GM23338 (cell line): ENCODE measurements at regions not wholly inside any gene's neighbourhood (a gene's known extent, or its start where the extent isn't known, plus 50 kb on each side); places are given as distances from the start of the nearest gene placed in this dataset.

Experiments used
- ATAC-seq: fragments of 200-7000 bp; cut with Tn5 transposase; 3 replicates; pipeline ENCODE4 v1.9.1; 2020
- DNase-seq: peaks from one replicate; pipeline ENCODE4 v3.0.0-alpha.2; 2015; ENCODE audit warnings: low spot score
- H2AFZ ChIP-seq: fragments of 200-600 bp; sonication (generic); 2 replicates; pipeline ENCODE4 v1.8.0; 2016; ENCODE audit warnings: antibody characterized with exemption, mild to moderate bottlenecking, moderate library complexity
- H3F3A ChIP-seq: fragments of 200-600 bp; sonication (generic); replicated peaks from 2 replicates; pipeline ENCODE4 v1.8.0; 2017; ENCODE audit warnings: antibody characterized with exemption, mixed run types, low read depth
- H3K27ac ChIP-seq: fragments of 200-600 bp; sonication (generic); 2 replicates; pipeline ENCODE4 v1.6.1; 2016; ENCODE audit warnings: low read depth
- H3K27me3 ChIP-seq: fragments of 200-600 bp; sonication (generic); 2 replicates; pipeline ENCODE4 v1.8.0; 2016; ENCODE audit warnings: mild to moderate bottlenecking, mixed run types, moderate library complexity; ENCODE audit not compliant: insufficient read depth
- H3K36me3 ChIP-seq: fragments of 200-600 bp; sonication (generic); 2 replicates; pipeline ENCODE4 v1.8.0; 2016; ENCODE audit warnings: mild to moderate bottlenecking; ENCODE audit not compliant: insufficient read depth
- H3K4me1 ChIP-seq: fragments of 200-600 bp; sonication (generic); 2 replicates; pipeline ENCODE4 v1.8.0; 2016; ENCODE audit warnings: mild to moderate bottlenecking, moderate library complexity; ENCODE audit not compliant: insufficient read depth
- H3K4me2 ChIP-seq: fragments of 200-600 bp; sonication (generic); 2 replicates; pipeline ENCODE4 v1.7.1; 2017; ENCODE audit warnings: mixed run types
- H3K4me3 ChIP-seq: fragments of 200-600 bp; sonication (generic); 2 replicates; pipeline ENCODE4 v1.6.1; 2016; ENCODE audit warnings: mixed run types
- H3K79me2 ChIP-seq: fragments of 200-600 bp; sonication (generic); replicated peaks from 2 replicates; pipeline ENCODE4 v1.8.0; 2017; ENCODE audit warnings: mild to moderate bottlenecking; ENCODE audit not compliant: insufficient read depth
- H3K9me2 ChIP-seq: fragments of 200-600 bp; sonication (generic); 2 replicates; pipeline ENCODE4 v1.8.0; 2017; ENCODE audit not compliant: insufficient read depth
- H4K20me1 ChIP-seq: fragments of 200-600 bp; sonication (generic); replicated peaks from 2 replicates; pipeline ENCODE4 v1.8.0; 2017; ENCODE audit warnings: mild to moderate bottlenecking; ENCODE audit not compliant: insufficient read depth
- H3K27ac Mint-ChIP-seq: 2 replicates; pipeline ENCODE4 v1.8.0; 2020; ENCODE audit warnings: inconsistent platforms, mild to moderate bottlenecking, moderate library complexity, mixed read lengths
- H3K27me3 Mint-ChIP-seq: 3 replicates; pipeline ENCODE4 v1.8.0; 2022; ENCODE audit warnings: low read depth, mild to moderate bottlenecking, moderate library complexity, mixed read lengths, inconsistent platforms; ENCODE audit not compliant: insufficient read depth, poor library complexity
- H3K36me3 Mint-ChIP-seq: 3 replicates; pipeline ENCODE4 v1.8.0; 2021; ENCODE audit warnings: low read depth, mild to moderate bottlenecking, inconsistent platforms, moderate library complexity, mixed read lengths
- H3K4me1 Mint-ChIP-seq: 3 replicates; pipeline ENCODE4 v1.8.0; 2020; ENCODE audit warnings: mild to moderate bottlenecking, inconsistent platforms, mixed read lengths
- H3K4me3 Mint-ChIP-seq: 3 replicates; pipeline ENCODE4 v1.8.0; 2021; ENCODE audit warnings: moderate library complexity, mild to moderate bottlenecking, inconsistent platforms, mixed read lengths
- H3K9me3 Mint-ChIP-seq: 3 replicates; pipeline ENCODE4 v1.8.0; 2020; ENCODE audit warnings: moderate library complexity, mild to moderate bottlenecking, inconsistent platforms, mixed read lengths
- EZH2phosphoT487 ChIP-seq: fragments of 200-600 bp; sonication (generic); IDR thresholded peaks from one replicate; pipeline ENCODE4 v1.8.1; 2018; ENCODE audit warnings: antibody characterized with exemption; ENCODE audit not compliant: unreplicated experiment
- NANOG ChIP-seq: IDR thresholded peaks from 2 replicates; pipeline ENCODE4 v1.6.1; 2016; ENCODE audit warnings: antibody characterized with exemption, borderline replicate concordance
- STAT1 ChIP-seq: IDR thresholded peaks from one replicate; pipeline ENCODE4 v1.6.1; 2016; ENCODE audit warnings: antibody characterized with exemption; ENCODE audit not compliant: unreplicated experiment
- ZNF331 ChIP-seq: fragments of 250-450 bp; sonication (Bioruptor Pico); IDR thresholded peaks from 2 replicates; pipeline ENCODE4 v1.5.0; 2020; ENCODE audit warnings: low read depth, mild to moderate bottlenecking, moderate library complexity
- TF ChIP-seq, protein P1 (sequence below), 2 experiments: fragments of 200-600 bp in 1 of 2; sonication (generic) in 1 of 2; conservative IDR thresholded peaks; 2 replicates each; pipeline versions ENCODE4 v1.5.1 to v1.6.1; 2016 to 2017; ENCODE audit warnings: antibody characterized with exemption in 2 of 2, low read depth in 2 of 2, mild to moderate bottlenecking in 2 of 2, moderate library complexity in 1 of 2
- TF ChIP-seq, protein P2 (sequence below): IDR thresholded peaks from one replicate; pipeline ENCODE4 v1.6.1; 2018; ENCODE audit warnings: antibody characterized with exemption; ENCODE audit not compliant: unreplicated experiment

DNA sequence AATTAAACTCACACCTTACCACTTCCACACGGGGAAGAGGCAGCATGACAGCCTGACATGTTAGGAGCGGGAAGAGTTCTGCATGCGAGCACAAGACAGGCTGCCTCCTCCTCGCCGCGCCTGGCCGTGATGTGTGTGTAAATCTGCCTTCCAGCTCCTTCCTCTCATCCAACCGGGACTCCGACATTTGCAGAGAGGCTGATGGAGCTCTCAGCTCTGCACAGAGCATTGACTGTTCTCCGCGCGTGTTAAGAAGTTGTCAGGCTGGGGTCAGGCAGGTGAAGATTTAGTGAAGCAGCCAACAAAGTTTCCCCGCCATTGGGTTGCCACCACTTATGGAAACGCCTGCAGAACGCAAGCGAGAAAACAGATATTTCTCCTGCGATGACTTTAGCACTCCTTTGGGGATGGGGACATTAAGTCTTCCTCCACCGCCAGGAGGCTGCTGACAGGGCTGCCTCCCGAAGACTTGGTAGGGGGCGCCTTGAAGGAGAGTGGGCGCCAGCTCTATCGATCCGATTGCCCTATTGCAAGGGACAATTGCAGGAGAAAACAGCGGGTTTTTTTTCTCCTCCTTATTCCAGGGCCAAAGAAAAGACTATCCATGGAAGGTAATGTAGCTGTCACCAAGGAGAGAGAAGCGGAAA lies 213.9 kb upstream of the TSHZ3 start:
- Histone ChIP-seq H3K9me2 (peaks cover 11% of the 10 kb centered on the region; the same call in 1 of the 2 replicates), H3K27me3 (no peaks in the 10 kb centered on the region), H4K20me1 (no peaks in the 10 kb centered on the region), H3K79me2 (no peaks in the 10 kb centered on the region), H3F3A (no peaks in the 10 kb centered on the region), H3K36me3 (no peaks in the 10 kb centered on the region; the same call in 1 of the 2 replicates), H2AFZ (peak overlapping the region; percentile 74; the same call in 1 of the 2 replicates), H3K4me1 (no peaks in the 10 kb centered on the region), H3K4me3 (no peak overlapping the region), H3K27ac (no peak overlapping the region), H3K4me2 (no peak overlapping the region)
- Mint-ChIP-seq H3K4me3 (no peak overlapping the region), H3K4me1 (peaks cover 4% of the 10 kb centered on the region), H3K27ac (no peak overlapping the region), H3K9me3 (peaks cover 25% of the 10 kb centered on the region), H3K36me3 (peaks cover 6% of the 10 kb centered on the region), H3K27me3 (peaks cover 3% of the 10 kb centered on the region)
- DNase-seq (peak; percentile 44), ATAC-seq (peak; percentile 35; the same call in 1 of the 3 replicates)
- TF ChIP-seq EZH2phosphoT487 = no peak
- TF ChIP-seq ZNF331 (CRISPR knock-in tag) = no peak
- TF ChIP-seq, protein P1, sequence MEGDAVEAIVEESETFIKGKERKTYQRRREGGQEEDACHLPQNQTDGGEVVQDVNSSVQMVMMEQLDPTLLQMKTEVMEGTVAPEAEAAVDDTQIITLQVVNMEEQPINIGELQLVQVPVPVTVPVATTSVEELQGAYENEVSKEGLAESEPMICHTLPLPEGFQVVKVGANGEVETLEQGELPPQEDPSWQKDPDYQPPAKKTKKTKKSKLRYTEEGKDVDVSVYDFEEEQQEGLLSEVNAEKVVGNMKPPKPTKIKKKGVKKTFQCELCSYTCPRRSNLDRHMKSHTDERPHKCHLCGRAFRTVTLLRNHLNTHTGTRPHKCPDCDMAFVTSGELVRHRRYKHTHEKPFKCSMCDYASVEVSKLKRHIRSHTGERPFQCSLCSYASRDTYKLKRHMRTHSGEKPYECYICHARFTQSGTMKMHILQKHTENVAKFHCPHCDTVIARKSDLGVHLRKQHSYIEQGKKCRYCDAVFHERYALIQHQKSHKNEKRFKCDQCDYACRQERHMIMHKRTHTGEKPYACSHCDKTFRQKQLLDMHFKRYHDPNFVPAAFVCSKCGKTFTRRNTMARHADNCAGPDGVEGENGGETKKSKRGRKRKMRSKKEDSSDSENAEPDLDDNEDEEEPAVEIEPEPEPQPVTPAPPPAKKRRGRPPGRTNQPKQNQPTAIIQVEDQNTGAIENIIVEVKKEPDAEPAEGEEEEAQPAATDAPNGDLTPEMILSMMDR (conservative IDR thresholded peaks at IDR 0.05; ENCODE audit: low read depth in 2 of 2) = peak; percentile 35 to 49

DNA sequence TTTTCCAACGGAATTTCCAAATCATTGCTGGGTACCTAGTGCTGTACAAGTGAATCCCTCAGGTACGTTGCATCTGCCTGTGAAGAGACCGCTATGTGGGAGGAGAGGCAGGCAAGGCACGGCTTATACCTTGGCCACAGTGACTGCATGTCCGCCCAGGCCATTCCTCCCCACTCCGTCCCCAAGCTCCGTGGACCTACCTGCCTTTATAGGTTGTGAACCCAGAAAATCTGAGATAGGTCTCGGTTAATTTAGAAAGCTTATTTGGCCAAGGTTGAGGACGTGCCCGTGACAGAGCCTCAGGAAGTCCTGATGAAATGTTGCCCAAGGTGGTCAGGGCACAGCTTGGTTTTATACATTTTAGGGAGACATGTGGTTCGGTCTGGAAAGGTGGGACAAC lies 218.5 kb upstream of the TSHZ3 start:
- no peak overlapping the region; the same call in 1 of the 2 replicates for H3K27ac Mint-ChIP-seq
- DNase-seq (no peak), ATAC-seq (no peak)
- no peaks in the 10 kb centered on the region for H3K4me1 ChIP-seq
- H3F3A ChIP-seq = no peaks in the 10 kb centered on the region
- no peak overlapping the region for H3K4me3 ChIP-seq
- H3K79me2 ChIP-seq = no peaks in the 10 kb centered on the region
- no peaks in the 10 kb centered on the region for H4K20me1 ChIP-seq
- H3K27me3 Mint-ChIP-seq = peaks cover 3% of the 10 kb centered on the region
- H3K36me3 Mint-ChIP-seq = no peaks in the 10 kb centered on the region
- peak overlapping the region; percentile 32 for H2AFZ ChIP-seq
- H3K27ac ChIP-seq = no peak overlapping the region
- H3K4me3 Mint-ChIP-seq = no peak overlapping the region
- H3K9me3 Mint-ChIP-seq = peaks cover 3% of the 10 kb centered on the region; the same call in 1 of the 3 replicates
- no peaks in the 10 kb centered on the region for H3K36me3 ChIP-seq
- no peaks in the 10 kb centered on the region for H3K27me3 ChIP-seq
- peaks cover 11% of the 10 kb centered on the region; the same call in 1 of the 2 replicates for H3K9me2 ChIP-seq
- peaks cover 5% of the 10 kb centered on the region; the same call in 2 of the 3 replicates for H3K4me1 Mint-ChIP-seq
- no peak overlapping the region for H3K4me2 ChIP-seq
- TF ChIP-seq STAT1 (no peak), NANOG (no peak), EZH2phosphoT487 (no peak), ZNF331 (CRISPR knock-in tag) (no peak)
- TF ChIP-seq, protein P2, sequence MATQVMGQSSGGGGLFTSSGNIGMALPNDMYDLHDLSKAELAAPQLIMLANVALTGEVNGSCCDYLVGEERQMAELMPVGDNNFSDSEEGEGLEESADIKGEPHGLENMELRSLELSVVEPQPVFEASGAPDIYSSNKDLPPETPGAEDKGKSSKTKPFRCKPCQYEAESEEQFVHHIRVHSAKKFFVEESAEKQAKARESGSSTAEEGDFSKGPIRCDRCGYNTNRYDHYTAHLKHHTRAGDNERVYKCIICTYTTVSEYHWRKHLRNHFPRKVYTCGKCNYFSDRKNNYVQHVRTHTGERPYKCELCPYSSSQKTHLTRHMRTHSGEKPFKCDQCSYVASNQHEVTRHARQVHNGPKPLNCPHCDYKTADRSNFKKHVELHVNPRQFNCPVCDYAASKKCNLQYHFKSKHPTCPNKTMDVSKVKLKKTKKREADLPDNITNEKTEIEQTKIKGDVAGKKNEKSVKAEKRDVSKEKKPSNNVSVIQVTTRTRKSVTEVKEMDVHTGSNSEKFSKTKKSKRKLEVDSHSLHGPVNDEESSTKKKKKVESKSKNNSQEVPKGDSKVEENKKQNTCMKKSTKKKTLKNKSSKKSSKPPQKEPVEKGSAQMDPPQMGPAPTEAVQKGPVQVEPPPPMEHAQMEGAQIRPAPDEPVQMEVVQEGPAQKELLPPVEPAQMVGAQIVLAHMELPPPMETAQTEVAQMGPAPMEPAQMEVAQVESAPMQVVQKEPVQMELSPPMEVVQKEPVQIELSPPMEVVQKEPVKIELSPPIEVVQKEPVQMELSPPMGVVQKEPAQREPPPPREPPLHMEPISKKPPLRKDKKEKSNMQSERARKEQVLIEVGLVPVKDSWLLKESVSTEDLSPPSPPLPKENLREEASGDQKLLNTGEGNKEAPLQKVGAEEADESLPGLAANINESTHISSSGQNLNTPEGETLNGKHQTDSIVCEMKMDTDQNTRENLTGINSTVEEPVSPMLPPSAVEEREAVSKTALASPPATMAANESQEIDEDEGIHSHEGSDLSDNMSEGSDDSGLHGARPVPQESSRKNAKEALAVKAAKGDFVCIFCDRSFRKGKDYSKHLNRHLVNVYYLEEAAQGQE = no peak
- TF ChIP-seq, protein P1 (conservative IDR thresholded peaks at IDR 0.05; ENCODE audit: low read depth in 2 of 2) = no peak
